ENCODE measurements at regions not wholly inside any gene's neighbourhood (a gene's known extent, or its start where the extent isn't known, plus 50 kb on each side); places are given as distances from the start of the nearest gene placed in this dataset.

DNA sequence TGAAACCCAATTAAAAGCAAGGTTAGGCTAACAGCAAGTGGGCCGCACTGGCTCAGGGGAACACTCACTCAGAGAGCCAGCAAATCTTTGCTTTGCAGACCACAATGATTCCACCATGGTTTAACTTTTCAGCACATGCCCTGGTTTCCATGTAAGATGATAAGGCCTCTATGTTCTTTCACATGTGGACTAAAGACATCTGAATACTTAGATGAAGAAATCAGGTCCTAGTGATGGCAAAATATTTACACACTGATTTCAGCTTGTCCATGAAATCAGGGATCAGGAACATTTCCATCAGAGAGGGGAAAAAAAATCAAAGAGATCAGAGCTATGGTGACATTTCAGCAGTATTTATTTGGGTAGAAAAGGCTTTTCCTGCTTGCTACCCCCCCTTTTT lies 258.2 kb upstream of the IRX5 start:
- CTCF ChIA-PET = no interaction called here
- H3K4me3 Mint-ChIP-seq = no peak overlapping the region
- H3K27ac Mint-ChIP-seq = no peak overlapping the region
- ATAC-seq (no peak), DNase-seq (no peak)
- H3K36me3 Mint-ChIP-seq = no peaks in the 10 kb centered on the region
- H3K9me3 Mint-ChIP-seq (ENCODE audit: low read depth) = no peaks in the 10 kb centered on the region
- H3K27me3 Mint-ChIP-seq = no peaks in the 10 kb centered on the region
- no peaks in the 10 kb centered on the region for H3K4me1 Mint-ChIP-seq

- Mint-ChIP-seq H3K27me3 (peaks cover 12% of the 10 kb centered on the region), H3K27ac (no peak overlapping the region), H3K4me1 (no peaks in the 10 kb centered on the region), H3K36me3 (no peaks in the 10 kb centered on the region), H3K4me3 (no peak overlapping the region), H3K9me3 (ENCODE audit: low read depth) (peaks cover 2% of the 10 kb centered on the region)
- ATAC-seq (no peak), DNase-seq (no peak)
- CTCF ChIA-PET = no interaction called here
Observed at GRCh38 chr16:54657709-54658102, 273.0 kb upstream of the IRX5 start.

DNA sequence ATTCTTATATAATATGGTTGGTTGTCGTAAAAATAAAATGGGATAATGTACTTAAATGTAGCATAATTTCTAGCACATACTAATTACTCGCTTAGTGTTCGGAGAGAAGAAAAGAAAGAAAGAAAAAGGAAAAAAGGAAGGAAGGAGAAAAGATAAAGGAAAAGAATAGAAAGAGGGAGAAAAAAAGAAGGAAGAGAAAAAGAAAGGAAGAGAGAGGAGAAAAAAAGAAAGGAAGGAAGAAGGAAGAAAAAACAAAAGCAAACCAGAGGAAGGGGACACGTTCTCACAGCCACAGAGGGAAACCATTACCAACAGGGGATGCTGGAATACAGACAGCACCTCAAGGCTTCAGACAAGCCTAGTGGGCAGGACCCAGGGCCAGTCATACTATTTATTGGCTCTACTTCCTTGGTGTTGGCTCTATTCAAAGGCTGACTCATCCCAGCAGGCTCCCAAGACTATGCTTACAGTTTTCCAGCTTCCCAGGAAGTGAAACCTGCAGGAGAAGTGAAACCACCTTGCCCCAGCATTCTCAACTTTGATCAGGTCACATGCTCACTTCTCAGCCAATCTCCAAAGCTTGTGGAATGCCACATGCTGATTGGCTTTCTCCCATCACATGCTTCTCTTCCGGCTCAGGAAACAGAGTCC lies 273.5 kb upstream of the IRX5 start:
- Mint-ChIP-seq H3K36me3 (no peaks in the 10 kb centered on the region), H3K9me3 (ENCODE audit: low read depth) (peaks cover 2% of the 10 kb centered on the region), H3K27ac (no peak overlapping the region), H3K27me3 (peaks cover 12% of the 10 kb centered on the region), H3K4me3 (no peak overlapping the region), H3K4me1 (no peaks in the 10 kb centered on the region)
- DNase-seq (no peak), ATAC-seq (no peak)
- CTCF ChIA-PET = no interaction called here

DNA sequence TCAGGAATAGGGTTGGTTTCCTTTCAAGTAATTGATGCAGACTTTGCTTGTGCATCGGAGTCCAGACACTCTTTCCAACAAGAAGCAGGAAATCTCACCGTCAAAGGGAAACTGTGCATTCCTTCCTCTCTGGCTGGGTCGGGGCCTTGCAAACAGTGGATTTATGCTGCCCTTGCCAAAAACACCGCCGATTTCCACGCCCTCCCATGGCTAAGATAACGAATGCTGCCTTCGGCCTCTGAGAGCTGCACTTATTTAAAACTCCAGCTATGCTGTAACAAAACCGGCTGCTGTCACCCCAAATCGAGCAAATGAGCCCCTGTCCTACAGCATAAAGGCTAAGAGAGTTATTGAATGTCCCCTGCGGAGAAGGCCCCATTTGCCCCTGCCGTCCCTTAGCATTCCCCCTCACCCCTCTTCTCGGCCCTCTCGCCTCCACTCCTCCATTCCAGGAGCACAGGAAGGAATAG lies 275.5 kb upstream of the IRX5 start:
- H3K4me1 Mint-ChIP-seq = no peaks in the 10 kb centered on the region
- ATAC-seq = no peak
- CTCF ChIA-PET = no interaction called here

DNA sequence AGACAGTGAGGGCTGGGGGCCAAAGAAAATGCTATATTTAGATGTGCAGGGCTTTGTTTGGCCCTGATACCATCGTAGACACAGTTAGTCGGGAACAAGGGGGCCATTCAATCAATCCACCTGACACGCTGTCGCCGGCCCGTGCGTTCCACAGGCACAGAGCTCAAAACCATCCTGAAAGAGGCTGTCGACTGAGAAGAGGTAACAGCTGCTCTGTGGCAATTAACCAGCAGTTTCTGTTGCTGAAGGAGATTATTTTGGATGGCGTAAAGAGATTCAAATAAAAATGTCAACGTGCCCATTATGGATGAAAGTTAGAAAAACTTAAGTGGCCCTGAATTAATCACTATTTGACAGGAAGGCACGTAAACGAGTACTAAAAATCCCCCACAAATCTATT lies 276.2 kb upstream of the IRX5 start:
- H3K9me3 Mint-ChIP-seq (ENCODE audit: low read depth) = no peaks in the 10 kb centered on the region
- H3K27me3 Mint-ChIP-seq = peaks cover 16% of the 10 kb centered on the region
- H3K27ac Mint-ChIP-seq = no peak overlapping the region
- CTCF ChIA-PET = no interaction called here
- DNase-seq = no peak
- H3K36me3 Mint-ChIP-seq = no peaks in the 10 kb centered on the region
- no peak overlapping the region for H3K4me3 Mint-ChIP-seq
- ATAC-seq = no peak
- H3K4me1 Mint-ChIP-seq = no peaks in the 10 kb centered on the region

More for the DNA sequence above, 275.5 kb upstream of the IRX5 start:
- no peaks in the 10 kb centered on the region for H3K36me3 Mint-ChIP-seq
- H3K27ac Mint-ChIP-seq = no peak overlapping the region
- no peak overlapping the region for H3K4me3 Mint-ChIP-seq
- H3K9me3 Mint-ChIP-seq (ENCODE audit: low read depth) = no peaks in the 10 kb centered on the region
- no peak for DNase-seq
- peaks cover 16% of the 10 kb centered on the region for H3K27me3 Mint-ChIP-seq

DNA sequence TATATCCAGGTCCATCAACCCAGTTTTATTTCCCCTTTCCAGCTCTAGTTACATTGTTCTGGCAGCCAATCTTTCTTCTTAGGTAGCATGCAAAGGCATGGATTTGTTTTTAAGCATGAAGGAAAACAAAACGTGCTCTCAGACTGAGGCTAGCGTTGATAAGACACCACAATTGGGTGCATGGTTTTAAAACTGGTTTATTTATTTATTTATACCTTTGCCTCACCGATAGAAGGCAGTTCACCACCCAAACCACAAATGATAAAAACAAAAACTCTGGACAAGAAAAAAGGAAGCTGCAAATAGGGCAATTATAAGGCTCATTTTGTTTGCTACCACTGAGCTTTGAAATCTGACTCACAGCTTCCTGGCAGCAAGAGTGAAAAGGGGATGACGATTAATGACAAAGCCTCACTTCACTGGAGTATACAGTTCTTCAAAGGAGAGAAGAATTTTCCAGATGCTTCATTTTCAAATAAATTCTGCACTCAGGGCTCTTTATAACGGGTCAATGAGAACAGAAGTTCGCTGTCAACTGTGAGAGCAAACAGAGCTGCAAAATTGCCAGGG lies 278.4 kb upstream of the IRX5 start:
- Mint-ChIP-seq H3K27ac (no peak overlapping the region), H3K4me1 (no peaks in the 10 kb centered on the region), H3K9me3 (ENCODE audit: low read depth) (no peaks in the 10 kb centered on the region), H3K36me3 (no peaks in the 10 kb centered on the region), H3K4me3 (no peak overlapping the region), H3K27me3 (peaks cover 16% of the 10 kb centered on the region)
- CTCF ChIA-PET = no interaction called here
- no peak for ATAC-seq
- no peak for DNase-seq

- no peaks in the 10 kb centered on the region for H3K36me3 Mint-ChIP-seq
- CTCF ChIA-PET = no interaction called here
- no peak overlapping the region for H3K4me3 Mint-ChIP-seq
- no peaks in the 10 kb centered on the region for H3K4me1 Mint-ChIP-seq
- ATAC-seq (no peak), DNase-seq (no peak)
- H3K27me3 Mint-ChIP-seq = peaks cover 16% of the 10 kb centered on the region
- no peak overlapping the region for H3K27ac Mint-ChIP-seq
- no peaks in the 10 kb centered on the region for H3K9me3 Mint-ChIP-seq (ENCODE audit: low read depth)
Observed at GRCh38 chr16:54651440-54652195, 279.0 kb upstream of the IRX5 start.

DNA sequence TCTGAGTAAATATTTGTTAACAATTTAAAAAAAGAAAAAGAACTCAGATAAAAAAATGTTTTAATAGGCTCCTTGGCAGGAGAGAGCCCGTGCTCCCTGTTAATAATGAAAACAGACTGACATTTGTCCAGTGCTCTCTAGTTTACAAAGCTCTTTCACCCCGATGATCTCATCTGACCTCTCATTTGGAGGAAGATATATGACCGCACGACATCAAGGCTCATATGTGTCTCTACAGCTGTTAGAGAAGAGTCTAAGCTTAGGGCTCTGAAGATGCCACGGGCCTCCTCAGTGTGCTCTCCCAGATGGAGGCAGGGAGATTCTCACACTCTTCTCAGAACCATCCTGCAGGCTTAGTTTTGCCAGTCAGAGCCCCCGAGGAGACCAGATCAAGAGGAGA lies 280.8 kb upstream of the IRX5 start:
- Mint-ChIP-seq H3K27ac (no peak overlapping the region), H3K36me3 (no peaks in the 10 kb centered on the region), H3K9me3 (ENCODE audit: low read depth) (no peaks in the 10 kb centered on the region)

DNA sequence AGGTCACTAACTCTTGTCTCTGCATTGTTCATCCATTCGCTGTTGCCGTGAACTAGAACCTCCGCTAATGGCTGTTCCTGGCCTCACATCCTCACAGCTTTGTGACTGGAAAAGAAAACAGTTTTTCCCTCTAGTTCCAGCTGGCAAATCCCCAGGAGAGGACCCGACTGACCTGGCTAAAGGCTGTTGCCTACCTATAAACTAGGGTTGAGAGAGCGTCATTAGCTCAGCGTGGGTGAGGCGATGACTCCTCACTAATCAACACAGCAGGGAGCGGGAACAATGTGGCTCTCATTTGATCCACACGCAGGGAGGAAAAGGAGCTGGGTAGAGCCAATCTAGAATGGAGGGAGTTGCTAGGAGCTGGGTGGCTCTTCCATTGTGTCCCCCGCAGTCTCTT lies 282.1 kb upstream of the IRX5 start:
- CTCF ChIA-PET = no interaction called here
- H3K27ac Mint-ChIP-seq = no peak overlapping the region
- ATAC-seq = no peak

More for the DNA sequence above, 280.8 kb upstream of the IRX5 start:
- ATAC-seq = no peak
- CTCF ChIA-PET = no interaction called here
- DNase-seq = no peak
- H3K27me3 Mint-ChIP-seq = peaks cover 8% of the 10 kb centered on the region
- no peaks in the 10 kb centered on the region for H3K4me1 Mint-ChIP-seq
- no peak overlapping the region for H3K4me3 Mint-ChIP-seq

GRCh38 chr16:54647725-54648221 lies 282.9 kb upstream of the IRX5 start:
- ATAC-seq = no peak
- H3K36me3 Mint-ChIP-seq = no peaks in the 10 kb centered on the region
- no peak for DNase-seq
- H3K9me3 Mint-ChIP-seq (ENCODE audit: low read depth) = no peaks in the 10 kb centered on the region
- no peak overlapping the region for H3K4me3 Mint-ChIP-seq
- no peaks in the 10 kb centered on the region for H3K4me1 Mint-ChIP-seq
- peaks cover 3% of the 10 kb centered on the region for H3K27me3 Mint-ChIP-seq
- CTCF ChIA-PET = no interaction called here
- H3K27ac Mint-ChIP-seq = no peak overlapping the region

More for the DNA sequence above, 282.1 kb upstream of the IRX5 start:
- H3K9me3 Mint-ChIP-seq (ENCODE audit: low read depth) = no peaks in the 10 kb centered on the region
- H3K4me1 Mint-ChIP-seq = no peaks in the 10 kb centered on the region
- no peaks in the 10 kb centered on the region for H3K36me3 Mint-ChIP-seq
- no peak for DNase-seq
- H3K4me3 Mint-ChIP-seq = no peak overlapping the region
- H3K27me3 Mint-ChIP-seq = peaks cover 3% of the 10 kb centered on the region

- Mint-ChIP-seq H3K36me3 (no peaks in the 10 kb centered on the region), H3K9me3 (ENCODE audit: low read depth) (no peaks in the 10 kb centered on the region), H3K27me3 (peaks cover 3% of the 10 kb centered on the region), H3K4me1 (no peaks in the 10 kb centered on the region), H3K4me3 (no peak overlapping the region), H3K27ac (no peak overlapping the region)
- DNase-seq (no peak), ATAC-seq (no peak)
- CTCF ChIA-PET = no interaction called here
Observed at GRCh38 chr16:54647216-54647615, 283.4 kb upstream of the IRX5 start.

GRCh38 chr16:54645345-54645744 lies 285.3 kb upstream of the IRX5 start:
- DNase-seq (no peak), ATAC-seq (no peak)
- no peak overlapping the region for H3K27ac Mint-ChIP-seq
- no peaks in the 10 kb centered on the region for H3K36me3 Mint-ChIP-seq
- no peaks in the 10 kb centered on the region for H3K9me3 Mint-ChIP-seq (ENCODE audit: low read depth)
- H3K27me3 Mint-ChIP-seq = no peaks in the 10 kb centered on the region
- no peak overlapping the region for H3K4me3 Mint-ChIP-seq
- H3K4me1 Mint-ChIP-seq = no peaks in the 10 kb centered on the region
- CTCF ChIA-PET = no interaction called here

GRCh38 chr16:54636221-54636793 lies 294.4 kb upstream of the IRX5 start:
- no peak for DNase-seq
- Mint-ChIP-seq H3K4me1 (no peaks in the 10 kb centered on the region), H3K27me3 (no peaks in the 10 kb centered on the region), H3K4me3 (no peak overlapping the region), H3K36me3 (no peaks in the 10 kb centered on the region), H3K9me3 (ENCODE audit: low read depth) (no peaks in the 10 kb centered on the region), H3K27ac (no peak overlapping the region)
- CTCF ChIA-PET = no interaction called here
- no peak for ATAC-seq

DNA sequence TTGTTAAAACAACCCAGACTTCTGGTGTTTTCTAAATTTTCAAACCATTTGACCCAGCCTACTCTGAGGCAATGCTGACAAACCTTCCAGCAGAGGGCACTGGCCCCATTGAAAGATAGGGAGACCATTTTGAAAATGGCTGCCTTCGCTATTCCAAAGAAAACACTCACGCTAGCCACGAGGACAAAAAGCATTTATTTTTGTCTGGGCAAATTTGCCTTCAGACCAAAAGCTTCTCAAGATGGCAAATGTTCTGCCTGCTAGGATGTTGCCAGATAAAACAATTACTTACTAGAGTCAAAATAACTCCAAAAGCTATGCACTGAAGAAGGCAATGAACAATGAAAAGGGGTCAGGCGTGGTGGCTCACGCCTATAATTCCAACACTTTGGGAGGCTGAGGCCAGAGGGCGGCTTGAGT lies 296.7 kb upstream of the IRX5 start:
- H3K27ac Mint-ChIP-seq = no peak overlapping the region
- no peaks in the 10 kb centered on the region for H3K36me3 Mint-ChIP-seq
- no peaks in the 10 kb centered on the region for H3K4me1 Mint-ChIP-seq
- no peaks in the 10 kb centered on the region for H3K27me3 Mint-ChIP-seq
- CTCF ChIA-PET = no interaction called here
- H3K4me3 Mint-ChIP-seq = no peak overlapping the region
- DNase-seq (no peak), ATAC-seq (no peak)
- H3K9me3 Mint-ChIP-seq (ENCODE audit: low read depth) = no peaks in the 10 kb centered on the region
